IPS-18c (cell line): ENCODE measurements at regions not wholly inside any gene's neighbourhood (a gene's known extent, or its start where the extent isn't known, plus 50 kb on each side); places are given as distances from the start of the nearest gene placed in this dataset.

ENCODE experiments used
- H3K4me3 ChIP-seq: 2 replicates; pipeline ENCODE4 v1.7.0; 2013; ENCODE audit warnings: low read depth, mild to moderate bottlenecking, low read length, moderate library complexity; ENCODE audit not compliant: insufficient read depth
- H3K9me3 ChIP-seq: one replicate; pipeline ENCODE4 v1.6.1; 2013; ENCODE audit warnings: mild to moderate bottlenecking, low read length, moderate library complexity; ENCODE audit not compliant: control insufficient read depth, insufficient read depth

GRCh38 chr4:217891-218290, 87.4 kb downstream of the ZNF732 start:
- no peak overlapping the region for H3K4me3 ChIP-seq
- H3K9me3 ChIP-seq = peaks cover 10% of the 10 kb centered on the region

GRCh38 chr4:213971-214370, 89.7 kb downstream of the ZNF718 start:
- H3K9me3 ChIP-seq = peaks cover 13% of the 10 kb centered on the region
- peak overlapping the region; percentile 55; the same call in 1 of the 2 replicates for H3K4me3 ChIP-seq
